ACC112 (cell line): ENCODE measurements at regions not wholly inside any gene's neighbourhood (a gene's known extent, or its start where the extent isn't known, plus 50 kb on each side); places are given as distances from the start of the nearest gene placed in this dataset.
A peak's percentile ranks its signal among the peaks of the same experiment; 100 is the strongest.

Experiments
- H2AFZ ChIP-seq: fragments of 200-600 bp; sonication (generic); one replicate; pipeline ENCODE4 v1.6.0; 2017; ENCODE audit warnings: antibody characterized with exemption, low read length; ENCODE audit not compliant: unreplicated experiment
- H3K27ac ChIP-seq: fragments of 200-600 bp; sonication (generic); 2 replicates; pipeline ENCODE4 v1.5.1; 2014; ENCODE audit warnings: low read depth, mild to moderate bottlenecking, antibody characterized with exemption, low read length, moderate library complexity
- H3K27me3 ChIP-seq: fragments of 200-600 bp; sonication (generic); 2 replicates; pipeline ENCODE4 v1.6.1; 2014; ENCODE audit warnings: mild to moderate bottlenecking, antibody characterized with exemption, low read length, moderate library complexity, mixed read lengths; ENCODE audit not compliant: insufficient read depth
- H3K36me3 ChIP-seq: fragments of 200-600 bp; sonication (generic); 2 replicates; pipeline ENCODE4 v1.6.1; 2016; ENCODE audit warnings: mild to moderate bottlenecking, antibody characterized with exemption, low read length, moderate library complexity, mixed read lengths; ENCODE audit not compliant: insufficient read depth
- H3K4me1 ChIP-seq: fragments of 200-600 bp; sonication (generic); one replicate; pipeline ENCODE4 v1.6.1; 2016; ENCODE audit warnings: low read length, mixed read lengths; ENCODE audit not compliant: insufficient read depth, unreplicated experiment, control insufficient read depth
- H3K4me3 ChIP-seq: fragments of 200-600 bp; sonication (generic); 2 replicates; pipeline ENCODE4 v1.5.1; 2014; ENCODE audit warnings: mild to moderate bottlenecking, low read depth, low read length
- H3K79me2 ChIP-seq: fragments of 200-600 bp; sonication (generic); one replicate; pipeline ENCODE4 v1.6.0; 2016; ENCODE audit warnings: low read length; ENCODE audit not compliant: control insufficient read depth, unreplicated experiment, insufficient read depth

- Histone ChIP-seq H3K36me3 (no peaks in the 10 kb centered on the region), H3K4me3 (no peak overlapping the region), H3K27me3 (peaks cover 9% of the 10 kb centered on the region; the same call in 1 of the 2 replicates), H3K79me2 (no peaks in the 10 kb centered on the region), H3K27ac (no peak overlapping the region), H2AFZ (peak overlapping the region; percentile 5), H3K4me1 (peaks cover 8% of the 10 kb centered on the region)
Measured at GRCh38 chr1:53390736-53391135, 62.9 kb upstream of the LRP8 start.

GRCh38 chr1:53391296-53391695 lies 63.4 kb upstream of the LRP8 start:
- no peaks in the 10 kb centered on the region for H3K36me3 ChIP-seq
- no peak overlapping the region for H2AFZ ChIP-seq
- no peaks in the 10 kb centered on the region for H3K79me2 ChIP-seq
- no peak overlapping the region for H3K27ac ChIP-seq
- H3K4me3 ChIP-seq: no peak overlapping the region
- peaks cover 8% of the 10 kb centered on the region for H3K4me1 ChIP-seq
- peaks cover 9% of the 10 kb centered on the region; the same call in 1 of the 2 replicates for H3K27me3 ChIP-seq

GRCh38 chr1:53391982-53392381 lies 64.1 kb upstream of the LRP8 start:
- H3K27me3 ChIP-seq: peaks cover 9% of the 10 kb centered on the region; the same call in 1 of the 2 replicates
- H3K27ac ChIP-seq: no peak overlapping the region
- peaks cover 8% of the 10 kb centered on the region for H3K4me1 ChIP-seq

GRCh38 chr1:53392460-53392859 lies 64.6 kb upstream of the LRP8 start:
- H2AFZ ChIP-seq: no peak overlapping the region
- no peaks in the 10 kb centered on the region for H3K79me2 ChIP-seq
- peaks cover 5% of the 10 kb centered on the region; the same call in 1 of the 2 replicates for H3K27me3 ChIP-seq
- no peak overlapping the region for H3K4me3 ChIP-seq
- H3K36me3 ChIP-seq: no peaks in the 10 kb centered on the region
- peaks cover 8% of the 10 kb centered on the region for H3K4me1 ChIP-seq
- H3K27ac ChIP-seq: no peak overlapping the region

More at GRCh38 chr1:53391982-53392381, 64.1 kb upstream of the LRP8 start:
- Histone ChIP-seq H3K4me3 (no peak overlapping the region), H2AFZ (no peak overlapping the region), H3K36me3 (no peaks in the 10 kb centered on the region), H3K79me2 (no peaks in the 10 kb centered on the region)

DNA sequence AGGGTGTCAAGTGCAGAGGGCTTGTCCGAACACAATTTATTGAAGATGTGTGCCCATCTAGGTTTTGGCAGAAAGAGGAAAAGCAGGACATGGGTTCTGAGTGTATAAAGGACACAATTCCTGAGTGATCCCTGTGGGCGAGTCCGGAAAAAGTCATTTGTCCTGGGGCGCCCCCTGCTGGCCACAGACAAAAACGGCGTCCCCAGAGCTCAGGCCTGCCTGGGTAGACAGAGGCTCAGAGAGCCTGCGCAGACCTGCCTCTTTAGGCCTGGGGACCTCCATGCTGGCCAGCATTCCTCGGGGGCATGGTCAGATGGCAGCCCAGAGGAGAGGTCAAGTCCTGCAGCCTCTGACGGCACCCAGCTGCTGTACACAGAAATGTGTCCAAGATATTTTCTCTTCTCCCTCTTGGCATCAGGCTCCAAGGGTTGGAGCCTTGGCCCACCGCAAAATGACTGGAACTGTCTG lies 65.5 kb upstream of the LRP8 start:
- peaks cover 8% of the 10 kb centered on the region for H3K4me1 ChIP-seq
- H2AFZ ChIP-seq: peak overlapping the region; percentile 15
- H3K36me3 ChIP-seq: no peaks in the 10 kb centered on the region
- no peak overlapping the region for H3K27ac ChIP-seq
- no peak overlapping the region for H3K4me3 ChIP-seq
- H3K27me3 ChIP-seq: no peaks in the 10 kb centered on the region
- no peaks in the 10 kb centered on the region for H3K79me2 ChIP-seq

GRCh38 chr1:53394306-53394705 lies 64.9 kb upstream of the DMRTB1 start:
- Histone ChIP-seq H3K4me1 (peaks cover 8% of the 10 kb centered on the region), H3K27me3 (no peaks in the 10 kb centered on the region), H3K4me3 (no peak overlapping the region), H3K36me3 (no peaks in the 10 kb centered on the region), H3K27ac (no peak overlapping the region), H3K79me2 (no peaks in the 10 kb centered on the region), H2AFZ (no peak overlapping the region)

GRCh38 chr1:53395671-53396215 lies 63.5 kb upstream of the DMRTB1 start:
- no peak overlapping the region for H3K4me3 ChIP-seq
- H2AFZ ChIP-seq: no peak overlapping the region
- peaks cover 3% of the 10 kb centered on the region for H3K4me1 ChIP-seq
- H3K79me2 ChIP-seq: no peaks in the 10 kb centered on the region
- no peaks in the 10 kb centered on the region for H3K27me3 ChIP-seq
- no peaks in the 10 kb centered on the region for H3K36me3 ChIP-seq
- H3K27ac ChIP-seq: no peak overlapping the region

DNA sequence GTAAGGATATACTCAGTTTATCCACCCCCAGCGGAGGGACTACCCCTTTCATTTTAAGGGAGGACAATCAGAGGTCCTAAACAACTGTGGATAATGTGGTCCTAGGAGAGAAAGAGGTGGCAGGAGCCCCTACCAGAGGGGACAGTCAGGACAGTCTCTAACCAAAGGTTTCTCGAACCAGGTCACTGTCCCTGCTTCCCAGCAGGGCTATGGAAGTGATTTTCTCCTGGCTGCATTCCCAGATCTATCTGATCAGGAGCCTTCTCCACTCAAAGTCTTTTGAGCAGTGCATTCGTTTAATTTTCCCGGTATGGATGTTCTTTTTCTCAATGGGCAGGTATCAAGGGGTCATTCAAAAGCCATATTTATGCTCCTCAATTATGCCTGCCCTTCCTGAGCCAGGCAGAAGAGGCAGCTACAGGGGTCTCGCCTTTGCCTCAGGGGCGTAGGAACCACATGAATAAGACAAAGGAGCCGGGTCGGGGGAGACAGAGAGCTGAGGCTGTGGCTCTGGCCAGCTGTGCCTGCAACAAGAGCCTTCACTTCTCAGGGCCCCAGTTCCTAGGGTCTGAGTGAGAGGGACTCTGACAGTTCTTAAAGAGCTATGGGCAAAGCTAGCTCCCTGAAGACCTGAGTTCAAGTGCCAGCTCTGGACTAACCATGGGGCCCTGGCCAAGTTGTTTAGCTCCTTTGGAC lies 62.5 kb upstream of the DMRTB1 start:
- Histone ChIP-seq H3K4me3 (no peak overlapping the region), H3K27ac (no peak overlapping the region), H2AFZ (no peak overlapping the region), H3K36me3 (no peaks in the 10 kb centered on the region), H3K79me2 (no peaks in the 10 kb centered on the region), H3K27me3 (no peaks in the 10 kb centered on the region), H3K4me1 (peaks cover 3% of the 10 kb centered on the region)

- peaks cover 3% of the 10 kb centered on the region for H3K4me1 ChIP-seq
- no peaks in the 10 kb centered on the region for H3K36me3 ChIP-seq
- no peaks in the 10 kb centered on the region for H3K79me2 ChIP-seq
- H2AFZ ChIP-seq: no peak overlapping the region
- H3K4me3 ChIP-seq: no peak overlapping the region
- no peak overlapping the region for H3K27ac ChIP-seq
- no peaks in the 10 kb centered on the region for H3K27me3 ChIP-seq
Measured at GRCh38 chr1:53398091-53398490, 61.1 kb upstream of the DMRTB1 start.

DNA sequence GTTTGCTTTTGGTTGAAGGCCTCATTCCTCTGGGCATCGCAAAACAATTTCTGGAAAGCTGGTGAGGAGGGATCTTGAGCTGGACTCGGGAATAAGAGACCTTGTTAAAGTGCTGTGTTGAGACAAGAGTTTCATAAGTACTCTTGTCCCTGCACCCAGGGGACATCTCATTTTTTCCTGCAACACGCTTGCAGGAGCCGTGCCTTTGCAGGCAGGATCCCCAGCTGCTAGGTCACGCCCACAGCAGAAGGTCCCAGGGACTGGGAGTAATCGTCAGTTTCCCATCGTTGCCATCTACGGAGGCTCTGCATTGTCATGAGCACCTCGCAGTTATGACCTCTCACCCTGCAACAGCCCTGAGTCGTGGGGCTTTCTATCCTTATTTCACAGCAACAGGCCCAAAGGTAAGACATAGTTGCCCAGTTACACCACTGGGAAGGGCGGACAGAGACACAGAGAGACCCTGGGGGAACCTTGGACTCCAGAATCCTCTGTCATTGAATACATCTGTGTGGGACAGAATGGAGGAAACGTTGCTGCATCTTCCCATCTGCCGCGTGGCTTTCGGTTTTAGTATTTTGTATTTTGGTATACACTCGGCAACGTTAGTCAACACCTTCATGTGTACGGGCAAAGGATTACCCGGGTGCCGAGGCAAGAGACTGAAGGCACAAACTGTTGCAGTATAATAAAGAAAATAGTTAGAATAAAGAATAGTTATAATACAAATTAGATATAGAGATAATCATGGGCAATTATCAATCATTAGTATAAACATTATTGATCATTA lies 60.4 kb upstream of the DMRTB1 start:
- no peak overlapping the region for H2AFZ ChIP-seq
- no peak overlapping the region for H3K4me3 ChIP-seq
- H3K27ac ChIP-seq: no peak overlapping the region
- H3K79me2 ChIP-seq: no peaks in the 10 kb centered on the region
- no peaks in the 10 kb centered on the region for H3K36me3 ChIP-seq
- no peaks in the 10 kb centered on the region for H3K27me3 ChIP-seq
- no peaks in the 10 kb centered on the region for H3K4me1 ChIP-seq
